Erythroblast (primary cell): ENCODE measurements at regions not wholly inside any gene's neighbourhood (a gene's known extent, or its start where the extent isn't known, plus 50 kb on each side); places are given as distances from the start of the nearest gene placed in this dataset.
"Not testable (repeated sequence)": the region's sequence is repeated elsewhere in the genome, so short reads cannot be mapped to it uniquely, and the experiment has no call there.

Source experiments
- DNase-seq, 2 experiments: peaks; one replicate each; lab custom pipeline; 2025; lab: John Stamatoyannopoulos, UW
- GATA1 ChIP-seq: IDR thresholded peaks from 2 replicates; pipeline ENCODE4 v1.6.1; 2011; ENCODE audit warnings: low read depth, mild to moderate bottlenecking, control low read depth, low read length, moderate library complexity
- POLR2A ChIP-seq: IDR thresholded peaks from 2 replicates; pipeline ENCODE4 v1.6.1; 2011; ENCODE audit warnings: mild to moderate bottlenecking, low read length

DNA sequence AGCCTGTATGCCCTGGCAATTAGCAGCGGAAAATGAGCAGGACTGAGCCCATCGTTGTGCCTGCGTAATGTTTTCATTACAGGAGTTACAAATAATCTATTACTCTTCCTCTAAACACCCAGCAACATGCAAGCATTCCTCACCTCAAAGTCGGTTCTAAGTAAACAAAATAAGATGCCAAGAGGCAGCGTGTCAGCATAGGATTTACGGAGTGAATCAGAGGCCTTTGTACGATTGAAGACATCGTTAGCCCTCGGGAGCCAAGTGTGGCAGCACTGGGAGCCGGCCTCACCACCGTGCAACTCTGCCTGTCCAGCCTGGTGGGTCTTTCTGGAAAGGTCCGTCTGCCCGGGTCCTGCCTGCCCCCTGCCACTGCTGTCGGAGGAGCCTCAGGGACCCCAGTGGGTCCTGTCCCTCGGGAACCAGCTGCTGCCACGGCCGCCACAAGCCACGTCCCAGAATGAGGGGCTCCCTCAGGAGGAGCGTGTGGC lies 80.1 kb upstream of the CTDP1 start:
- no peak for TF ChIP-seq GATA1
- no peak for TF ChIP-seq POLR2A
- no peak for DNase-seq

- TF ChIP-seq POLR2A (no peak), GATA1 (no peak)
- DNase-seq = no peak
Observed at GRCh38 chr18:79600141-79600540, 79.5 kb upstream of the CTDP1 start.

GRCh38 chr18:79600596-79600995 lies 79.0 kb upstream of the CTDP1 start:
- no peak for DNase-seq
- TF ChIP-seq POLR2A (no peak), GATA1 (no peak)

GRCh38 chr18:79601234-79601633 lies 78.4 kb upstream of the CTDP1 start:
- peak; percentile 67 to 94 for DNase-seq
- TF ChIP-seq POLR2A (no peak), GATA1 (no peak)

- DNase-seq = no peak
- no peak for TF ChIP-seq POLR2A
- no peak for TF ChIP-seq GATA1
Observed at GRCh38 chr18:79603321-79604204, 76.0 kb upstream of the CTDP1 start.

GRCh38 chr18:79604205-79604912 lies 75.2 kb upstream of the CTDP1 start:
- TF ChIP-seq POLR2A (no peak), GATA1 (no peak)
- DNase-seq = no peak

DNA sequence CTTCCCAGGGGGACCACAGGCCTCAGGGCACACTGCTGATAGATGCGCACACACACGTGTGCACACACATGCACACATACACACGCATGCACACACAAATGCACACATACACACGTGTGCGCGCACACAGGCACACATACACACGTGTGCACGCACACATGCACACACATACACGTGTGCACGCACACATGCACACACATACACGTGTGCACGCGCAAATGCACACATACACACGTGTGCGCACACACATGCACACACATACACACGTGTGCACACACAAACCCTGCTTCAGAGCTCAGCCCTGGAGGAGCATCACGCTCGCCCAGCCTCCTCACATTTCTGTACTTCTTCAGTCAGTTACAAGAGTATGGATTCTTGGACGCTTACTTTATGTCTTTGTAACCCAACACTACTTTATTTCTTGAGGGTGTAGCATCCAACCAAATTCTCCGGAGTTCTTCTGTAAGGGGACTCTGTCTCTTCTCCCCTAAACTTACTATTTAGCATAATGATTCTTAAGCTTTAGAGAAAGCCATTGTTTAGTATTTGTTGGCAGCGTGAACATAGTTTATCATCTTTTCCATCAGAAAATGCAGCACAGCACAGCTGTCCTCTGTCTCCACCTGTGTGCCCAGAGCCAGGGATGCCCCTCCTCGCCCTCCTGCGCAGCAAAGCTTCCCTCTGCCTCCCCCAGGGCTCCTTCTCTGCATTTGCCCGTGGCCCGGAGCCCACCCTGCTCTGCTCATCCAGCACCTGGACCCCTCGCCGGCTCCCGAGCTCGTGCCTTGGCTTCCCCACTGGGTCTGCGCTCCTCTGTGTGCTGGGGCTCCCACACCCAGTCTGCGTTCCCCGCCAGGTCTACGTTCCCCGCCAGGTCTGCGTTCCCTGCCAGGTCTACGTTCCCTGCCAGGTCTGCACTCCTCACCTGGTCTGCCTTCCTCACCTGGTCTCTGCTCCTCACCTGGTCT lies 74.4 kb upstream of the CTDP1 start:
- TF ChIP-seq GATA1 (no peak), POLR2A (no peak)

DNA sequence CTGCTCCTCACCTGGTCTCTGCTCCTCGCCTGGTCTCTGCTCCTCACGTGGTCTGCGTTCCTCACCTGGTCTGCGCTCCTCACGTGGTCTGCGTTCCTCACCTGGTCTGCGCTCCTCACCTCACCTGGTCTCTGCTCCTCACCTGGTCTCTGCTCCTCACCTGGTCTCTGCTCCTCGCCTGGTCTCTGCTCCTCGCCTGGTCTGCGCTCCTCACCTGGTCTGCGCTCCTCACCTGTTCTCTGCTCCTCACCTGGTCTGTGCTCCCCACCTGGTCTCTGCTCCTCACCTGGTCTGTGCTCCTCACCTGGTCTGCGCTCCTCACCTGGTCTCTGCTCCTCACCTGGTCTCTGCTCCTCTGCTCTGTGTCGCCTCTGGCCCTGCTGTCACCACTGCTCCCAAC lies 73.5 kb upstream of the CTDP1 start:
- DNase-seq = not testable (repeated sequence)

More for the DNA sequence above, 74.4 kb upstream of the CTDP1 start:
- no peak for DNase-seq

- TF ChIP-seq GATA1 = no peak
- TF ChIP-seq POLR2A = no peak
- no peak for DNase-seq
Observed at GRCh38 chr18:79606621-79607331, 72.8 kb upstream of the CTDP1 start.

DNA sequence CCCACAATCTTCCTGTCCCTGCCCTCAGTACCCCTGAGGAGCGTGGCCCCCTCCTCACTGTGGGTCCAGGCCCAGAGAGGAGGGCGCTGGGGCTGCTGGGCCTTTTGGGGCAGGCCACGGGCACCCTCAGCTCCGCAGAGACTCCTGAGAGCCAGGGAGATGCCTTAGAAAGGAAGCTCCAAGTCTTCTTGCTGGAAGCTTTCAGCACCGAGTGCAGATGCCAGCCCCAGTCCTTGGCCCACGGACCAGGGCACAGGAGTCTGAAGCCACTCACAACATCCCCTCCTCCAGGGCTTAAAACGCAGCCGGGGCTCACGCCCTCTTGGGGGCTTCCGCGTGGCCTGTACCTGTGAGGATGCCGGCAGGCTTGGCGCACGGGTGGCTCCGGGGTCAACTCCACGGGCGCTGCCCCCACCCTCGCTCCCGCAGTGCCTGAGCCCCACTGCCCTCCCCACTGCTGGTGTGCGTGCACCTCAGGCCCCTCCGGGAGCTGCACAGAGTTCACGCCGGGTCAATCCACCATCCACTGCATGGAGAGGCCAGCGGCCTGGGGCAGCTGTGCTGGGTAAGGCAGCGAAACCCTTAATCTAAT lies 72.1 kb upstream of the CTDP1 start:
- TF ChIP-seq GATA1 = no peak
- TF ChIP-seq POLR2A = no peak
- no peak for DNase-seq

GRCh38 chr18:79608069-79608468 lies 71.5 kb upstream of the CTDP1 start:
- no peak for DNase-seq
- TF ChIP-seq POLR2A (no peak), GATA1 (no peak)

DNA sequence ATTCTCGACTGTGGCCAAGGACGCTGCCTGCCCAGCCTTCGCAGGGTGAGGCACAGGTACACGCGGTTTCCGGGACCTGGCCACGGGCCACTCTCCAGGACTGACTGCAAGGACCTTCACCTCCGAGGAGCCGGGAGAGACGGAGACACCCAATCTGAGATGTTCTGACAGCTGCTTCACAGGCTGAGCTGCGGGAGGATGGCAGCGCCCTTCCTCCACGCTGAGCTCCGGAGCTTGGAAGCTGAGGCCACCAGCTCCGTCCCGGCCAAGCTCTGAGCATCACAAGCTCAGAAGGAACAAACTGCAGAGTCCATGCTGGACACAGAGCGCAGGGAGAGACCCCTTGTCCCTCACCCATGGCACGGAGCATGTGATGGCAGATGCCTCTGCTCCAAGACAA lies 71.1 kb upstream of the CTDP1 start:
- no peak for TF ChIP-seq POLR2A
- no peak for TF ChIP-seq GATA1
- no peak for DNase-seq
